ENCODE measurements at regions not wholly inside any gene's neighbourhood (a gene's known extent, or its start where the extent isn't known, plus 50 kb on each side); places are given as distances from the start of the nearest gene placed in this dataset.

- Histone ChIP-seq H3K4me1 (ENCODE audit: insufficient read depth, low read length, poor library complexity, severe bottlenecking) (no peaks in the 10 kb centered on the region), H3K4me3 (ENCODE audit: low read depth, low read length, poor library complexity, severe bottlenecking) (no peak overlapping the region), H3K9me3 (ENCODE audit: low read depth, low read length, poor library complexity, severe bottlenecking) (no peaks in the 10 kb centered on the region), H3K36me3 (ENCODE audit: insufficient read depth, low read length, poor library complexity, severe bottlenecking) (no peaks in the 10 kb centered on the region), H3K27me3 (replicated peaks; ENCODE audit: insufficient read depth, low read depth, low read length, poor library complexity) (no peaks in the 10 kb centered on the region), H3K27ac (ENCODE audit: low read depth, low read length, poor library complexity, severe bottlenecking) (no peak overlapping the region)
- BruUV-seq (replicated peaks) = no TSS peak
- no peak for DNase-seq (ENCODE audit: low spot score)
- TF ChIP-seq EZH2 (IDR thresholded peaks at IDR 0.05; ENCODE audit: borderline replicate concordance, low read depth, low read length, poor library complexity, severe bottlenecking) (no peak), CTCF (conservative IDR thresholded peaks at IDR 0.05; ENCODE audit: low read depth, low read length) (no peak)
- CTCF ChIA-PET = no interaction called here
- intact Hi-C loops (cut with micrococcal nuclease; ENCODE audit: unreplicated experiment) = no loop called here
- POLR2A ChIA-PET (ENCODE audit: low non-redundant PET) = no interaction called here
Measured at GRCh38 chr10:130368761-130369560, 232.8 kb downstream of the GLRX3 start.

GRCh38 chr10:130369645-130370381 is 233.6 kb downstream of the GLRX3 start:
- TF ChIP-seq CTCF (conservative IDR thresholded peaks at IDR 0.05; ENCODE audit: low read depth, low read length) = no peak
- TF ChIP-seq EZH2 (IDR thresholded peaks at IDR 0.05; ENCODE audit: borderline replicate concordance, low read depth, low read length, poor library complexity, severe bottlenecking) = no peak
- no peaks in the 10 kb centered on the region for H3K36me3 ChIP-seq (ENCODE audit: insufficient read depth, low read length, poor library complexity, severe bottlenecking)
- DNase-seq (ENCODE audit: low spot score) = no peak
- CTCF ChIA-PET = no interaction called here
- intact Hi-C loops (cut with micrococcal nuclease; ENCODE audit: unreplicated experiment) = no loop called here
- H3K4me3 ChIP-seq (ENCODE audit: low read depth, low read length, poor library complexity, severe bottlenecking) = no peak overlapping the region
- H3K9me3 ChIP-seq (ENCODE audit: low read depth, low read length, poor library complexity, severe bottlenecking) = no peaks in the 10 kb centered on the region
- no peaks in the 10 kb centered on the region for H3K4me1 ChIP-seq (ENCODE audit: insufficient read depth, low read length, poor library complexity, severe bottlenecking)
- no TSS peak for BruUV-seq (replicated peaks)
- POLR2A ChIA-PET (ENCODE audit: low non-redundant PET) = no interaction called here
- no peaks in the 10 kb centered on the region for H3K27me3 ChIP-seq (replicated peaks; ENCODE audit: insufficient read depth, low read depth, low read length, poor library complexity)
- no peak overlapping the region for H3K27ac ChIP-seq (ENCODE audit: low read depth, low read length, poor library complexity, severe bottlenecking)

GRCh38 chr10:130370721-130371120 is 234.5 kb downstream of the GLRX3 start:
- H3K27me3 ChIP-seq (replicated peaks; ENCODE audit: insufficient read depth, low read depth, low read length, poor library complexity) = no peaks in the 10 kb centered on the region
- BruUV-seq (replicated peaks) = no TSS peak
- H3K4me1 ChIP-seq (ENCODE audit: insufficient read depth, low read length, poor library complexity, severe bottlenecking) = no peaks in the 10 kb centered on the region
- ChIA-PET CTCF (no interaction called here), POLR2A (ENCODE audit: low non-redundant PET) (no interaction called here)
- TF ChIP-seq CTCF (conservative IDR thresholded peaks at IDR 0.05; ENCODE audit: low read depth, low read length) (no peak), EZH2 (IDR thresholded peaks at IDR 0.05; ENCODE audit: borderline replicate concordance, low read depth, low read length, poor library complexity, severe bottlenecking) (no peak)
- no peak overlapping the region for H3K27ac ChIP-seq (ENCODE audit: low read depth, low read length, poor library complexity, severe bottlenecking)
- no peak overlapping the region for H3K4me3 ChIP-seq (ENCODE audit: low read depth, low read length, poor library complexity, severe bottlenecking)
- H3K9me3 ChIP-seq (ENCODE audit: low read depth, low read length, poor library complexity, severe bottlenecking) = no peaks in the 10 kb centered on the region
- no peak for DNase-seq (ENCODE audit: low spot score)
- intact Hi-C loops (cut with micrococcal nuclease; ENCODE audit: unreplicated experiment) = no loop called here
- H3K36me3 ChIP-seq (ENCODE audit: insufficient read depth, low read length, poor library complexity, severe bottlenecking) = no peaks in the 10 kb centered on the region

Data from A673 (cell line).